ENCODE measurements at regions not wholly inside any gene's neighbourhood (a gene's known extent, or its start where the extent isn't known, plus 50 kb on each side); places are given as distances from the start of the nearest gene placed in this dataset.

- DNase-seq (ENCODE audit: extremely low spot score, unreplicated experiment): no peak
- H3K27me3 Mint-ChIP-seq: no peaks in the 10 kb centered on the region
- no peaks in the 10 kb centered on the region for H3K9me3 Mint-ChIP-seq
- no peak overlapping the region for H3K27ac Mint-ChIP-seq
- peaks cover 53% of the 10 kb centered on the region for H3K4me1 Mint-ChIP-seq (ENCODE audit: unreplicated experiment)
- no peaks in the 10 kb centered on the region for H3K36me3 Mint-ChIP-seq
- TF ChIP-seq CTCF (conservative IDR thresholded peaks at IDR 0.05): no peak
- H3K4me3 Mint-ChIP-seq: no peak overlapping the region
Observed at GRCh38 chr3:14288177-14288788, 109.7 kb downstream of the LSM3 start.

GRCh38 chr3:14288833-14289451 lies 110.3 kb downstream of the LSM3 start:
- Mint-ChIP-seq H3K36me3 (no peaks in the 10 kb centered on the region), H3K27me3 (no peaks in the 10 kb centered on the region), H3K4me1 (ENCODE audit: unreplicated experiment) (peaks cover 52% of the 10 kb centered on the region), H3K4me3 (no peak overlapping the region), H3K9me3 (no peaks in the 10 kb centered on the region), H3K27ac (no peak overlapping the region)
- no peak for TF ChIP-seq CTCF (conservative IDR thresholded peaks at IDR 0.05)
- no peak for DNase-seq (ENCODE audit: extremely low spot score, unreplicated experiment)

GRCh38 chr3:14289590-14290461 lies 111.2 kb downstream of the LSM3 start:
- DNase-seq (ENCODE audit: extremely low spot score, unreplicated experiment): no peak
- Mint-ChIP-seq H3K27ac (no peak overlapping the region), H3K36me3 (no peaks in the 10 kb centered on the region), H3K4me1 (ENCODE audit: unreplicated experiment) (peaks cover 46% of the 10 kb centered on the region), H3K9me3 (no peaks in the 10 kb centered on the region), H3K27me3 (no peaks in the 10 kb centered on the region), H3K4me3 (no peak overlapping the region)
- no peak for TF ChIP-seq CTCF (conservative IDR thresholded peaks at IDR 0.05)

- H3K27me3 Mint-ChIP-seq: no peaks in the 10 kb centered on the region
- no peak overlapping the region for H3K4me3 Mint-ChIP-seq
- peaks cover 37% of the 10 kb centered on the region for H3K4me1 Mint-ChIP-seq (ENCODE audit: unreplicated experiment)
- no peaks in the 10 kb centered on the region for H3K9me3 Mint-ChIP-seq
- TF ChIP-seq CTCF (conservative IDR thresholded peaks at IDR 0.05): no peak
- H3K27ac Mint-ChIP-seq: peak overlapping the region; percentile 27
- DNase-seq (ENCODE audit: extremely low spot score, unreplicated experiment): no peak
- H3K36me3 Mint-ChIP-seq: no peaks in the 10 kb centered on the region
Observed at GRCh38 chr3:14290631-14291385, 111.6 kb upstream of the SLC6A6 start.

GRCh38 chr3:14295037-14295436 lies 107.4 kb upstream of the SLC6A6 start:
- Mint-ChIP-seq H3K27ac (no peak overlapping the region), H3K9me3 (no peaks in the 10 kb centered on the region), H3K27me3 (no peaks in the 10 kb centered on the region), H3K36me3 (no peaks in the 10 kb centered on the region), H3K4me3 (no peak overlapping the region), H3K4me1 (ENCODE audit: unreplicated experiment) (peaks cover 21% of the 10 kb centered on the region)
- no peak for DNase-seq (ENCODE audit: extremely low spot score, unreplicated experiment)
- no peak for TF ChIP-seq CTCF (conservative IDR thresholded peaks at IDR 0.05)

Measured in type B pancreatic cell (in vitro differentiated cells).